Endodermal cell (in vitro differentiated cells): ENCODE measurements at regions not wholly inside any gene's neighbourhood (a gene's known extent, or its start where the extent isn't known, plus 50 kb on each side); places are given as distances from the start of the nearest gene placed in this dataset.

Source experiments
- DNase-seq: peaks from one replicate; pipeline ENCODE4 v3.0.0-alpha.2; 2017
- H3K27ac ChIP-seq: 2 replicates; pipeline ENCODE4 v1.5.1; 2013; ENCODE audit warnings: mild to moderate bottlenecking, low read depth, low read length, moderate library complexity
- H3K27me3 ChIP-seq: 2 replicates; pipeline ENCODE4 v1.6.1; 2013; ENCODE audit warnings: mild to moderate bottlenecking, low read length, moderate library complexity; ENCODE audit not compliant: insufficient read depth, control insufficient read depth, poor library complexity, severe bottlenecking
- H3K36me3 ChIP-seq: 2 replicates; pipeline ENCODE4 v1.7.0; 2013; ENCODE audit warnings: mild to moderate bottlenecking, low read length, moderate library complexity; ENCODE audit not compliant: control insufficient read depth, insufficient read depth
- H3K4me1 ChIP-seq: one replicate; pipeline ENCODE4 v1.7.0; 2013; ENCODE audit warnings: low read length; ENCODE audit not compliant: control insufficient read depth, insufficient read depth
- H3K4me3 ChIP-seq: 2 replicates; pipeline ENCODE4 v1.5.1; 2013; ENCODE audit warnings: mild to moderate bottlenecking, low read length, moderate library complexity
- H3K9ac ChIP-seq: 2 replicates; pipeline ENCODE4 v1.6.1; 2013; ENCODE audit warnings: mild to moderate bottlenecking, low read length, moderate library complexity; ENCODE audit not compliant: poor library complexity, severe bottlenecking; ENCODE audit errors: extremely low read depth
- H3K9me3 ChIP-seq: 2 replicates; pipeline ENCODE4 v1.6.1; 2013; ENCODE audit warnings: mild to moderate bottlenecking, low read length, moderate library complexity; ENCODE audit not compliant: control insufficient read depth
- H3K27ac Mint-ChIP-seq: 2 replicates; pipeline ENCODE4 v1.8.0; 2020; ENCODE audit warnings: mixed read lengths
- H3K27me3 Mint-ChIP-seq: 2 replicates; pipeline ENCODE4 v1.8.0; 2021; ENCODE audit warnings: mild to moderate bottlenecking, mixed read lengths; ENCODE audit not compliant: insufficient read depth
- H3K36me3 Mint-ChIP-seq: 2 replicates; pipeline ENCODE4 v1.8.0; 2020; ENCODE audit warnings: low read depth, mixed read lengths
- H3K4me1 Mint-ChIP-seq: 2 replicates; pipeline ENCODE4 v1.8.0; 2020; ENCODE audit warnings: mixed read lengths
- H3K4me3 Mint-ChIP-seq: 2 replicates; pipeline ENCODE4 v1.8.0; 2020; ENCODE audit warnings: mild to moderate bottlenecking, moderate library complexity, mixed read lengths
- H3K9me3 Mint-ChIP-seq: 2 replicates; pipeline ENCODE4 v1.8.0; 2020; ENCODE audit warnings: mild to moderate bottlenecking, mixed read lengths
- CTCF ChIP-seq: fragments of 200-600 bp; sonication (generic); conservative IDR thresholded peaks from 2 replicates; pipeline ENCODE4 v1.5.0; 2021; ENCODE audit warnings: antibody characterized with exemption, mild to moderate bottlenecking
- WGBS, 2 experiments: methylation state at CpG; one replicate each; pipeline versions ENCODE4 v1.1.5 to v1.1.7; 2013; ENCODE audit warnings: missing lambda C conversion rate in 2 of 2, mixed read lengths in 1 of 2; ENCODE audit not compliant: insufficient coverage in 1 of 2, insufficient read length in 1 of 2; 5-methylcytosine and 5-hydroxymethylcytosine counted together

GRCh38 chr2:120401275-120402066, 55.5 kb downstream of the INHBB start:
- DNase-seq: peak; percentile 74
- no peak overlapping the region for H3K9ac ChIP-seq
- no peaks in the 10 kb centered on the region for H3K36me3 ChIP-seq
- no peak overlapping the region for H3K4me3 Mint-ChIP-seq
- peaks cover 9% of the 10 kb centered on the region for H3K27me3 ChIP-seq
- TF ChIP-seq CTCF: no peak
- no peaks in the 10 kb centered on the region for H3K9me3 Mint-ChIP-seq
- no peaks in the 10 kb centered on the region for H3K36me3 Mint-ChIP-seq
- no peak overlapping the region for H3K27ac Mint-ChIP-seq
- no peak overlapping the region for H3K27ac ChIP-seq
- H3K4me1 ChIP-seq: no peaks in the 10 kb centered on the region
- no peaks in the 10 kb centered on the region for H3K4me1 Mint-ChIP-seq
- WGBS, 2 experiments: 76 to 80% methylated on average over 5 to 8 of the region's 8 CpGs
- no peak overlapping the region for H3K4me3 ChIP-seq
- H3K9me3 ChIP-seq: no peaks in the 10 kb centered on the region
- H3K27me3 Mint-ChIP-seq: peaks cover 18% of the 10 kb centered on the region

- Mint-ChIP-seq H3K4me1 (no peaks in the 10 kb centered on the region), H3K9me3 (no peaks in the 10 kb centered on the region), H3K4me3 (no peak overlapping the region), H3K36me3 (no peaks in the 10 kb centered on the region), H3K27ac (no peak overlapping the region), H3K27me3 (peaks cover 16% of the 10 kb centered on the region)
- Histone ChIP-seq H3K4me3 (no peak overlapping the region), H3K27ac (no peak overlapping the region), H3K9me3 (no peaks in the 10 kb centered on the region), H3K9ac (no peak overlapping the region), H3K4me1 (no peaks in the 10 kb centered on the region), H3K36me3 (no peaks in the 10 kb centered on the region), H3K27me3 (peaks cover 9% of the 10 kb centered on the region)
- no peak for DNase-seq
- WGBS, 2 experiments: 81 to 90% methylated on average over 4 to 5 of the region's 5 CpGs
- no peak for TF ChIP-seq CTCF
Observed at GRCh38 chr2:120402067-120402433, 56.1 kb downstream of the INHBB start.

GRCh38 chr2:120402508-120402907, 56.6 kb downstream of the INHBB start:
- no peaks in the 10 kb centered on the region for H3K9me3 Mint-ChIP-seq
- no peak overlapping the region for H3K4me3 Mint-ChIP-seq
- peaks cover 9% of the 10 kb centered on the region for H3K27me3 ChIP-seq
- H3K36me3 ChIP-seq: no peaks in the 10 kb centered on the region
- H3K9ac ChIP-seq: no peak overlapping the region
- DNase-seq: no peak
- H3K9me3 ChIP-seq: no peaks in the 10 kb centered on the region
- H3K27ac Mint-ChIP-seq: no peak overlapping the region
- H3K36me3 Mint-ChIP-seq: no peaks in the 10 kb centered on the region
- no peaks in the 10 kb centered on the region for H3K4me1 Mint-ChIP-seq
- H3K4me1 ChIP-seq: no peaks in the 10 kb centered on the region
- no peak overlapping the region for H3K4me3 ChIP-seq
- peaks cover 14% of the 10 kb centered on the region for H3K27me3 Mint-ChIP-seq
- TF ChIP-seq CTCF: no peak
- H3K27ac ChIP-seq: no peak overlapping the region
- 92% methylated on average over 4 to 6 of the region's 6 CpGs for WGBS, 2 experiments
